HAP-1 (cell line): ENCODE measurements at regions not wholly inside any gene's neighbourhood (a gene's known extent, or its start where the extent isn't known, plus 50 kb on each side); places are given as distances from the start of the nearest gene placed in this dataset.
"Not testable (repeated sequence)": the region's sequence is repeated elsewhere in the genome, so short reads cannot be mapped to it uniquely, and the experiment has no call there.

Experiments used
- DNase-seq, 2 experiments: peaks; one replicate each; pipeline ENCODE4 v3.0.0-alpha.2; 2016 to 2020; ENCODE audit warnings: low spot score in 2 of 2
- H3K27me3 ChIP-seq: fragments of 250-450 bp; sonication (Bioruptor Pico); 2 replicates; pipeline ENCODE4 v1.5.1; 2020; ENCODE audit warnings: low read depth, mild to moderate bottlenecking, moderate library complexity
- H3K36me3 ChIP-seq: fragments of 250-450 bp; sonication (Bioruptor Pico); replicated peaks from 2 replicates; pipeline ENCODE4 v1.5.1; 2020; ENCODE audit warnings: mild to moderate bottlenecking
- H3K4me1 ChIP-seq: fragments of 250-450 bp; sonication (Bioruptor Pico); 2 replicates; pipeline ENCODE4 v1.5.1; 2020; ENCODE audit warnings: mild to moderate bottlenecking
- H3K4me3 ChIP-seq: fragments of 250-450 bp; sonication (Bioruptor Pico); 2 replicates; pipeline ENCODE4 v1.5.1; 2020; ENCODE audit warnings: mild to moderate bottlenecking, moderate library complexity
- H3K9me3 ChIP-seq: fragments of 250-450 bp; sonication (Bioruptor Pico); 2 replicates; pipeline ENCODE4 v1.5.1; 2020; ENCODE audit warnings: mild to moderate bottlenecking, moderate library complexity
- in situ Hi-C: fragments of 300-500 bp; cut with MboI; formaldehyde crosslinking; loops from 3 replicates; pipeline ENCODE4 v1.14.3; 2020; ENCODE audit warnings: low sequenced_read_pairs, inconsistent platforms, mixed read lengths

- Histone ChIP-seq H3K27me3 (no peaks in the 10 kb centered on the region), H3K9me3 (no peaks in the 10 kb centered on the region), H3K4me1 (no peaks in the 10 kb centered on the region), H3K36me3 (no peaks in the 10 kb centered on the region), H3K4me3 (no peak overlapping the region)
- in situ Hi-C loops, result no loop called here
- DNase-seq, result no peak
These were observed 687.1 kb downstream of the PCDH17 start for GRCh38 chr13:58318495-58319167.

GRCh38 chr13:58324161-58324560, 692.6 kb downstream of the PCDH17 start:
- Histone ChIP-seq H3K36me3 (no peaks in the 10 kb centered on the region), H3K4me3 (no peak overlapping the region), H3K9me3 (no peaks in the 10 kb centered on the region), H3K27me3 (no peaks in the 10 kb centered on the region), H3K4me1 (no peaks in the 10 kb centered on the region; the same call in 1 of the 2 replicates)
- DNase-seq, result no peak
- in situ Hi-C loops, result no loop called here

GRCh38 chr13:58329746-58330145, 698.2 kb downstream of the PCDH17 start:
- Histone ChIP-seq H3K4me3 (no peak overlapping the region), H3K9me3 (no peaks in the 10 kb centered on the region), H3K4me1 (peaks cover 4% of the 10 kb centered on the region; the same call in 1 of the 2 replicates), H3K27me3 (no peaks in the 10 kb centered on the region), H3K36me3 (no peaks in the 10 kb centered on the region)
- DNase-seq, result no peak
- in situ Hi-C loops, result no loop called here

- DNase-seq, result no peak
- Histone ChIP-seq H3K4me3 (no peak overlapping the region), H3K27me3 (no peaks in the 10 kb centered on the region), H3K36me3 (no peaks in the 10 kb centered on the region), H3K4me1 (no peaks in the 10 kb centered on the region; the same call in 1 of the 2 replicates), H3K9me3 (no peaks in the 10 kb centered on the region)
- in situ Hi-C loops, result no loop called here
These were observed 709.4 kb downstream of the PCDH17 start for GRCh38 chr13:58340895-58341294.

GRCh38 chr13:58341318-58341717, 709.8 kb downstream of the PCDH17 start:
- no peaks in the 10 kb centered on the region for H3K9me3 ChIP-seq
- in situ Hi-C loops, result no loop called here
- H3K36me3 ChIP-seq, result no peaks in the 10 kb centered on the region
- H3K27me3 ChIP-seq, result no peaks in the 10 kb centered on the region
- no peak overlapping the region for H3K4me3 ChIP-seq
- no peak for DNase-seq
- no peaks in the 10 kb centered on the region; the same call in 1 of the 2 replicates for H3K4me1 ChIP-seq

- H3K36me3 ChIP-seq, result no peaks in the 10 kb centered on the region
- no peak for DNase-seq
- no peak overlapping the region for H3K4me3 ChIP-seq
- in situ Hi-C loops, result no loop called here
- no peaks in the 10 kb centered on the region; the same call in 1 of the 2 replicates for H3K4me1 ChIP-seq
- no peaks in the 10 kb centered on the region for H3K27me3 ChIP-seq
- no peaks in the 10 kb centered on the region for H3K9me3 ChIP-seq
These were observed 711.5 kb downstream of the PCDH17 start for GRCh38 chr13:58343076-58343475.

- DNase-seq, H3K9me3 ChIP-seq, H3K27me3 ChIP-seq, H3K4me1 ChIP-seq, H3K4me3 ChIP-seq, H3K36me3 ChIP-seq, in situ Hi-C loops: not testable (repeated sequence)
These were observed 720.6 kb downstream of the PCDH17 start for GRCh38 chr13:58352100-58352499.

- Histone ChIP-seq H3K27me3 (no peaks in the 10 kb centered on the region), H3K4me1 (peaks cover 11% of the 10 kb centered on the region), H3K4me3 (no peak overlapping the region), H3K9me3 (no peaks in the 10 kb centered on the region), H3K36me3 (no peaks in the 10 kb centered on the region)
- in situ Hi-C loops, result no loop called here
- DNase-seq, result no peak
These were observed 738.4 kb downstream of the PCDH17 start for GRCh38 chr13:58369936-58370335.

GRCh38 chr13:58376349-58376748, 744.8 kb downstream of the PCDH17 start:
- Histone ChIP-seq H3K9me3 (no peaks in the 10 kb centered on the region), H3K27me3 (no peaks in the 10 kb centered on the region), H3K4me3 (no peak overlapping the region), H3K36me3 (no peaks in the 10 kb centered on the region), H3K4me1 (no peaks in the 10 kb centered on the region)
- in situ Hi-C loops, result no loop called here
- DNase-seq, result no peak

- Histone ChIP-seq H3K9me3 (no peaks in the 10 kb centered on the region), H3K36me3 (no peaks in the 10 kb centered on the region), H3K4me1 (no peaks in the 10 kb centered on the region), H3K27me3 (no peaks in the 10 kb centered on the region), H3K4me3 (no peak overlapping the region)
- DNase-seq, result no peak
- in situ Hi-C loops, result no loop called here
These were observed 745.2 kb downstream of the PCDH17 start for GRCh38 chr13:58376775-58377174.

- DNase-seq, result no peak
- H3K4me3 ChIP-seq, result no peak overlapping the region
- in situ Hi-C loops, result no loop called here
These were observed 747.7 kb downstream of the PCDH17 start for GRCh38 chr13:58379221-58379620.

GRCh38 chr13:58385336-58385735, 753.8 kb downstream of the PCDH17 start:
- H3K4me3 ChIP-seq, H3K27me3 ChIP-seq, H3K36me3 ChIP-seq, H3K9me3 ChIP-seq, DNase-seq, H3K4me1 ChIP-seq, in situ Hi-C loops: not testable (repeated sequence)

More at GRCh38 chr13:58379221-58379620, 747.7 kb downstream of the PCDH17 start:
- no peaks in the 10 kb centered on the region for H3K27me3 ChIP-seq
- H3K36me3 ChIP-seq, result no peaks in the 10 kb centered on the region
- H3K9me3 ChIP-seq, result no peaks in the 10 kb centered on the region
- no peaks in the 10 kb centered on the region for H3K4me1 ChIP-seq

- Histone ChIP-seq H3K4me1 (peaks cover 3% of the 10 kb centered on the region; the same call in 1 of the 2 replicates), H3K9me3 (no peaks in the 10 kb centered on the region), H3K4me3 (no peak overlapping the region), H3K36me3 (no peaks in the 10 kb centered on the region), H3K27me3 (no peaks in the 10 kb centered on the region)
- no peak for DNase-seq
- in situ Hi-C loops, result no loop called here
These were observed 766.2 kb downstream of the PCDH17 start for GRCh38 chr13:58397596-58398387.

GRCh38 chr13:58399263-58399662, 767.7 kb downstream of the PCDH17 start:
- H3K27me3 ChIP-seq, result no peaks in the 10 kb centered on the region
- in situ Hi-C loops, result no loop called here
- H3K4me1 ChIP-seq, result peaks cover 3% of the 10 kb centered on the region; the same call in 1 of the 2 replicates
- H3K9me3 ChIP-seq, result no peaks in the 10 kb centered on the region
- H3K36me3 ChIP-seq, result no peaks in the 10 kb centered on the region
- H3K4me3 ChIP-seq, result no peak overlapping the region
- no peak for DNase-seq
